ENCODE measurements at regions not wholly inside any gene's neighbourhood (a gene's known extent, or its start where the extent isn't known, plus 50 kb on each side); places are given as distances from the start of the nearest gene placed in this dataset.
A peak's percentile ranks its signal among the peaks of the same experiment; 100 is the strongest.

GRCh38 chr10:52571018-52571417 is 201.6 kb downstream of the MBL2 start:
- ATAC-seq = no peak
- intact Hi-C loops (cut with micrococcal nuclease) = no loop called here
- no peaks in the 10 kb centered on the region for H3K9me3 ChIP-seq (ENCODE audit: low read length)
- H3K4me3 ChIP-seq (ENCODE audit: low read length) = no peak overlapping the region
- H3K27me3 ChIP-seq (ENCODE audit: low read length) = no peaks in the 10 kb centered on the region
- H3K4me1 ChIP-seq (ENCODE audit: insufficient read depth, low read length) = peaks cover 45% of the 10 kb centered on the region
- CTCF ChIA-PET = no interaction called here
- H4K20me1 ChIP-seq (ENCODE audit: low read length) = no peaks in the 10 kb centered on the region
- H3K36me3 ChIP-seq (ENCODE audit: low read depth, low read length) = no peaks in the 10 kb centered on the region
- peak overlapping the region; percentile 1 for H2AFZ ChIP-seq (ENCODE audit: low read length)
- H3K9ac ChIP-seq (ENCODE audit: low read length) = no peak overlapping the region
- DNase-seq = no peak
- H3K4me2 ChIP-seq (ENCODE audit: low read length) = no peak overlapping the region
- BruUV-seq (replicated peaks) = no TSS peak
- POLR2A ChIA-PET (ENCODE audit: unreplicated experiment) = interaction anchor here (0.7 kb wide), 1 partner anchor 80 kb away, joined by 4 read pairs; no protein-coding TSS in a partner anchor
- H3K9me2 ChIP-seq (replicated peaks; ENCODE audit: low read length) = no peaks in the 10 kb centered on the region
- no peaks in the 10 kb centered on the region for H3K79me2 ChIP-seq (ENCODE audit: low read length)
- TF ChIP-seq EZH2phosphoT487 (IDR thresholded peaks at IDR 0.05; ENCODE audit: borderline replicate concordance, low read length) (no peak), CTCF (conservative IDR thresholded peaks at IDR 0.05; ENCODE audit: low read depth, low read length) (no peak), EZH2 (IDR thresholded peaks at IDR 0.05; ENCODE audit: low read length, unreplicated experiment) (no peak)
- H3K27ac ChIP-seq (ENCODE audit: low read length) = no peak overlapping the region
- H3F3A ChIP-seq (ENCODE audit: low read length, unreplicated experiment) = no peaks in the 10 kb centered on the region

- no peaks in the 10 kb centered on the region for H4K20me1 ChIP-seq (ENCODE audit: low read length)
- TF ChIP-seq EZH2 (IDR thresholded peaks at IDR 0.05; ENCODE audit: low read length, unreplicated experiment) = no peak
- no peak for TF ChIP-seq CTCF (conservative IDR thresholded peaks at IDR 0.05; ENCODE audit: low read depth, low read length)
- no peak for TF ChIP-seq EZH2phosphoT487 (IDR thresholded peaks at IDR 0.05; ENCODE audit: borderline replicate concordance, low read length)
- H3K9me3 ChIP-seq (ENCODE audit: low read length) = no peaks in the 10 kb centered on the region
- H3K4me3 ChIP-seq (ENCODE audit: low read length) = no peak overlapping the region
- H3F3A ChIP-seq (ENCODE audit: low read length, unreplicated experiment) = no peaks in the 10 kb centered on the region
- no peaks in the 10 kb centered on the region for H3K9me2 ChIP-seq (replicated peaks; ENCODE audit: low read length)
- no peak for DNase-seq
- H3K79me2 ChIP-seq (ENCODE audit: low read length) = no peaks in the 10 kb centered on the region
- H3K4me1 ChIP-seq (ENCODE audit: insufficient read depth, low read length) = peaks cover 38% of the 10 kb centered on the region
- H3K9ac ChIP-seq (ENCODE audit: low read length) = no peak overlapping the region
- no peak for ATAC-seq
- ChIA-PET POLR2A (ENCODE audit: unreplicated experiment) (interaction anchor here (0.7 kb wide), 1 partner anchor 81 kb away, joined by 4 read pairs; no protein-coding TSS in a partner anchor), CTCF (no interaction called here)
- no peak overlapping the region for H2AFZ ChIP-seq (ENCODE audit: low read length)
- no peaks in the 10 kb centered on the region for H3K36me3 ChIP-seq (ENCODE audit: low read depth, low read length)
- no TSS peak for BruUV-seq (replicated peaks)
- no peaks in the 10 kb centered on the region for H3K27me3 ChIP-seq (ENCODE audit: low read length)
- intact Hi-C loops (cut with micrococcal nuclease) = no loop called here
- no peak overlapping the region for H3K27ac ChIP-seq (ENCODE audit: low read length)
- H3K4me2 ChIP-seq (ENCODE audit: low read length) = no peak overlapping the region
Measured at GRCh38 chr10:52571516-52572182, 200.9 kb downstream of the MBL2 start.

DNA sequence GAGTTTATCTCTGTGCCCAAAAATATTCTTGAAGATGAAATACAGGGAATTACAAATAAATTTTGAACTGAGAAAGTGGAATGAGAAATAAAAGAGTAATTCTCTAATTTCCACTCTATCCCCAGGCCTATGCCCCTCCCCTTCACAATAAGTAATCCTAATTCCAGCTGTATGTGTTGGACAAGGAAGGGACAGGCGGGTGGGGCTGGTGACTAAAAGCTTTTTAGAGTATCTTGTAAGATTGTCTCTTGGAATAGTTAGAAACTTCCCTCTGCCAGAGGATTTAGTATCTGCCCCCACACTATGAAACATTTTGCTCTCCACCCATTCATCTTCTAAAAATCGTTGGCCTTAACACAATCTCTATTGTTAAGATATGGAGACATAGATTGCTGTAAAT is 199.2 kb downstream of the MBL2 start:
- TF ChIP-seq EZH2 (IDR thresholded peaks at IDR 0.05; ENCODE audit: low read length, unreplicated experiment) (no peak), CTCF (conservative IDR thresholded peaks at IDR 0.05; ENCODE audit: low read depth, low read length) (no peak), EZH2phosphoT487 (IDR thresholded peaks at IDR 0.05; ENCODE audit: borderline replicate concordance, low read length) (no peak)

More for the DNA sequence above, 199.2 kb downstream of the MBL2 start:
- H3K27ac ChIP-seq (ENCODE audit: low read length) = no peak overlapping the region
- H3K4me1 ChIP-seq (ENCODE audit: insufficient read depth, low read length) = peaks cover 21% of the 10 kb centered on the region
- H3K36me3 ChIP-seq (ENCODE audit: low read depth, low read length) = no peaks in the 10 kb centered on the region
- DNase-seq (peak; percentile 85), ATAC-seq (peak; percentile 93)
- no peaks in the 10 kb centered on the region for H4K20me1 ChIP-seq (ENCODE audit: low read length)
- no peak overlapping the region for H3K9ac ChIP-seq (ENCODE audit: low read length)
- no peaks in the 10 kb centered on the region for H3K9me3 ChIP-seq (ENCODE audit: low read length)
- no peaks in the 10 kb centered on the region for H3K79me2 ChIP-seq (ENCODE audit: low read length)
- no peaks in the 10 kb centered on the region for H3F3A ChIP-seq (ENCODE audit: low read length, unreplicated experiment)
- no peaks in the 10 kb centered on the region for H3K27me3 ChIP-seq (ENCODE audit: low read length)
- POLR2A ChIA-PET (ENCODE audit: unreplicated experiment) = no interaction called here
- H3K4me2 ChIP-seq (ENCODE audit: low read length) = peak overlapping the region; percentile 8
- intact Hi-C loops (cut with micrococcal nuclease) = no loop called here
- CTCF ChIA-PET = no interaction called here
- no TSS peak for BruUV-seq (replicated peaks)
- H3K9me2 ChIP-seq (replicated peaks; ENCODE audit: low read length) = no peaks in the 10 kb centered on the region
- H3K4me3 ChIP-seq (ENCODE audit: low read length) = no peak overlapping the region
- H2AFZ ChIP-seq (ENCODE audit: low read length) = peak overlapping the region; percentile 33
